Brain microvascular endothelial cell (primary cell): ENCODE measurements at regions not wholly inside any gene's neighbourhood (a gene's known extent, or its start where the extent isn't known, plus 50 kb on each side); places are given as distances from the start of the nearest gene placed in this dataset.

Experiments used
- DNase-seq: peaks from one replicate; pipeline ENCODE4 v3.0.0-alpha.2; 2020
- H3K27ac ChIP-seq: fragments of 250-450 bp; sonication (Bioruptor Pico); 2 replicates; pipeline ENCODE4 v1.5.1; 2020; ENCODE audit warnings: mild to moderate bottlenecking, moderate library complexity
- H3K27me3 ChIP-seq: fragments of 250-450 bp; sonication (Bioruptor Pico); replicated peaks from 2 replicates; pipeline ENCODE4 v1.5.1; 2020; ENCODE audit warnings: mild to moderate bottlenecking
- H3K36me3 ChIP-seq: fragments of 250-450 bp; sonication (Bioruptor Pico); replicated peaks from 2 replicates; pipeline ENCODE4 v1.5.1; 2020; ENCODE audit warnings: mild to moderate bottlenecking
- H3K4me3 ChIP-seq: 2 replicates; pipeline ENCODE4 v1.5.1; 2011; ENCODE audit warnings: low read depth, mild to moderate bottlenecking, control low read depth, low read length, moderate library complexity
- CTCF ChIP-seq: IDR thresholded peaks from 2 replicates; pipeline ENCODE4 v1.5.1; 2011; ENCODE audit warnings: low read depth, mild to moderate bottlenecking, moderate library complexity, low read length, control low read depth, inconsistent platforms; ENCODE audit errors: missing control alignments
- in situ Hi-C: cut with HindIII; loops from 2 replicates; pipeline ENCODE4 v1.10.0; 2017; ENCODE audit warnings: low sequenced_read_pairs, low pct_ligation_motif_present

DNA sequence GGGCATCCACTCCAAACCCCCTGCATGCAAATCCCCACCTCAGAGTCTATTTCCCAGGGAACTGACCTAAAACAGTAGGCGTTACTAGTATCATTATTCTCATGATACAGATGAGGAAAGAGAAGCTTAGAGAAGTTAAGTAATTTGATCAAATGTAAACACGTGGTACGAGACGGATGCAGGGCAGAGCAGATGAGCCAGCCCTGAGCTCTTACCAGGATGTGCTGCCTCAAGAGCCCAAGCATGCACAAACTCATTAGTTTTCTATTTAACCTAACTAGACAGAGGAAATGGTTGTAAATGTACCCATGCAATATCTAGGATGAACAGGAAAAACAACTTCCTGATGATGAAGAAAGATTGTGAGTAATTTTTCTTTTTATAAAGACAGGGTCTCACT, 173.3 kb upstream of the RASSF8 start:
- no peak overlapping the region for H3K27ac ChIP-seq
- TF ChIP-seq CTCF: no peak
- in situ Hi-C loops: no loop called here

GRCh38 chr12:25787701-25788100, 170.8 kb upstream of the RASSF8 start:
- no peak for TF ChIP-seq CTCF
- Histone ChIP-seq H3K27ac (no peak overlapping the region), H3K4me3 (no peak overlapping the region), H3K36me3 (no peaks in the 10 kb centered on the region), H3K27me3 (no peaks in the 10 kb centered on the region)
- DNase-seq: no peak
- in situ Hi-C loops: no loop called here

More for the DNA sequence above, 173.3 kb upstream of the RASSF8 start:
- H3K27me3 ChIP-seq: no peaks in the 10 kb centered on the region
- no peaks in the 10 kb centered on the region for H3K36me3 ChIP-seq
- no peak for DNase-seq
- H3K4me3 ChIP-seq: no peak overlapping the region

- no peak overlapping the region for H3K4me3 ChIP-seq
- in situ Hi-C loops: no loop called here
- no peak overlapping the region for H3K27ac ChIP-seq
- TF ChIP-seq CTCF: no peak
- peak; percentile 14 for DNase-seq
- no peaks in the 10 kb centered on the region for H3K27me3 ChIP-seq
- no peaks in the 10 kb centered on the region for H3K36me3 ChIP-seq
These were observed 169.6 kb upstream of the RASSF8 start for GRCh38 chr12:25788707-25789442.

DNA sequence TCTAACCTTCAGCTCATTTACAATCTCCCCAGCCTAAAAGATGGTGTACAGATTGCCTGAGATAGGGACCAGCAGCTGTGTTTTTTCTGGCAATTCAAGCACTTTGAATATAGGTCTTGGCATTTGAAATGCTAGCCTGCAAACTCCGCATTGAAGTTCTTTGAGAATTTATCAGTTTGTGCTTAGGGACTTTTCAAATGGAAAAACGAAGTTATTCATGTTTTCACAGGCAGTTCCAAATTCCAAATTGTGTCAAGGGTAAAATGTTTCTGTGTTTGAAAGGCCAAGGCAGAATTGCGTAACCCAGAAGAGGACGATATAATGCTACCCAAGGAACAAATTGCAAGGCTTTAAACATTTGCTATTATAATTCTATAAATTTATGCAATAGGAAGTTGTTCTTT, 168.9 kb upstream of the RASSF8 start:
- no peaks in the 10 kb centered on the region for H3K27me3 ChIP-seq
- in situ Hi-C loops: no loop called here
- no peak for TF ChIP-seq CTCF
- no peak overlapping the region for H3K27ac ChIP-seq
- peak; percentile 41 for DNase-seq
- no peak overlapping the region for H3K4me3 ChIP-seq
- no peaks in the 10 kb centered on the region for H3K36me3 ChIP-seq

GRCh38 chr12:25792031-25792430, 166.5 kb upstream of the RASSF8 start:
- Histone ChIP-seq H3K27me3 (no peaks in the 10 kb centered on the region), H3K27ac (no peak overlapping the region), H3K4me3 (no peak overlapping the region), H3K36me3 (no peaks in the 10 kb centered on the region)
- no peak for TF ChIP-seq CTCF
- in situ Hi-C loops: no loop called here
- no peak for DNase-seq

- TF ChIP-seq CTCF: no peak
- no peak for DNase-seq
- H3K4me3 ChIP-seq: no peak overlapping the region
- H3K27me3 ChIP-seq: no peaks in the 10 kb centered on the region
- no peaks in the 10 kb centered on the region for H3K36me3 ChIP-seq
- no peak overlapping the region for H3K27ac ChIP-seq
- in situ Hi-C loops: no loop called here
These were observed 165.3 kb upstream of the RASSF8 start for GRCh38 chr12:25793196-25793595.
